B cell (primary cell): ENCODE measurements at regions not wholly inside any gene's neighbourhood (a gene's known extent, or its start where the extent isn't known, plus 50 kb on each side); places are given as distances from the start of the nearest gene placed in this dataset.

ENCODE experiments used
- ATAC-seq: fragments of 200-7000 bp; cut with Tn5 transposase; one replicate; pipeline ENCODE4 v1.10.0; 2021; ENCODE audit warnings: low read depth, mild to moderate bottlenecking, moderate number of reproducible peaks, moderate library complexity
- CTCF ChIA-PET: fragments of 350-600 bp; sonication (Branson Sonifier 250); formaldehyde crosslinking; loops from one replicate; lab custom pipeline; 2021; ENCODE audit warnings: antibody characterized with exemption, inconsistent platforms; lab: Charles Lee
- POLR2A ChIA-PET: fragments of 350-600 bp; sonication (Branson Sonifier 250); formaldehyde crosslinking; loops from one replicate; lab custom pipeline; 2021; ENCODE audit warnings: antibody characterized with exemption; lab: Charles Lee
- DNase-seq: peaks from one replicate; pipeline ENCODE4 v3.0.0; 2013
- H2AFZ ChIP-seq: 2 replicates; pipeline ENCODE4 v1.6.1; 2012; ENCODE audit warnings: mild to moderate bottlenecking, low read depth, low read length; ENCODE audit not compliant: insufficient read depth, poor library complexity, severe bottlenecking
- H3K27ac ChIP-seq, 2 donors: 1 replicate in 1 of 2; 2 replicates in 1 of 2; pipeline ENCODE4 v1.5.1; 2012 to 2013; ENCODE audit warnings: low read length in 2 of 2, mild to moderate bottlenecking in 2 of 2, moderate library complexity in 1 of 2
- H3K27me3 ChIP-seq, 4 experiments: fragments of 200-600 bp in 1 of 4; sonication (generic) in 1 of 4; replicated peaks in 1 of 4; 1 replicate in 2 of 4; 2 replicates in 2 of 4; pipeline versions ENCODE4 v1.6.1 to v1.7.0; 2013 to 2016; ENCODE audit warnings: low read length in 3 of 4, mild to moderate bottlenecking in 2 of 4, mixed read lengths in 1 of 4, moderate library complexity in 1 of 4; ENCODE audit not compliant: insufficient read depth in 4 of 4, control insufficient read depth in 3 of 4; ENCODE audit errors: control extremely low read depth in 1 of 4
- H3K36me3 ChIP-seq, 2 experiments: replicated peaks in 1 of 2; 1 replicate in 1 of 2; 2 replicates in 1 of 2; pipeline versions ENCODE4 v1.6.1 to v1.7.1; 2013; ENCODE audit warnings: low read length in 1 of 2; ENCODE audit not compliant: insufficient read depth in 2 of 2, control insufficient read depth in 1 of 2; ENCODE audit errors: control extremely low read depth in 1 of 2, extremely low read depth in 1 of 2
- H3K4me1 ChIP-seq, 2 donors: fragments of 200-600 bp in 1 of 2; sonication (generic) in 1 of 2; 1 replicate in 1 of 2; 2 replicates in 1 of 2; pipeline versions ENCODE4 v1.5.1 to v1.6.1; 2013 to 2017; ENCODE audit warnings: low read length in 2 of 2; ENCODE audit not compliant: control insufficient read depth in 2 of 2, insufficient read depth in 2 of 2
- H3K4me2 ChIP-seq: replicated peaks from 2 replicates; pipeline ENCODE3; 2012; ENCODE audit warnings: mild to moderate bottlenecking, low read depth, low read length; ENCODE audit not compliant: poor library complexity, severe bottlenecking
- H3K4me3 ChIP-seq, 5 experiments: fragments of 200-600 bp in 1 of 5; sonication (generic) in 1 of 5; 1 replicate in 3 of 5; 2 replicates in 2 of 5; pipeline versions ENCODE4 v1.5.1 to v1.7.0; 2011 to 2016; ENCODE audit warnings: low read length in 4 of 5, mild to moderate bottlenecking in 4 of 5, low read depth in 2 of 5, control low read depth in 1 of 5, moderate library complexity in 1 of 5; ENCODE audit not compliant: insufficient read depth in 1 of 5; ENCODE audit errors: control extremely low read depth in 1 of 5, extremely low read depth in 1 of 5
- H3K79me2 ChIP-seq: fragments of 200-600 bp; sonication (generic); one replicate; pipeline ENCODE4 v1.6.0; 2016; ENCODE audit warnings: low read length; ENCODE audit not compliant: control insufficient read depth, insufficient read depth
- H3K9ac ChIP-seq: fragments of 200-600 bp; sonication (generic); 2 replicates; pipeline ENCODE4 v1.6.1; 2017; ENCODE audit warnings: mild to moderate bottlenecking, low read length, moderate library complexity
- H3K9me3 ChIP-seq, 3 donors: one replicate each; pipeline versions ENCODE4 v1.6.1 to v1.7.1; 2013; ENCODE audit warnings: low read length in 2 of 3; ENCODE audit not compliant: control insufficient read depth in 2 of 3, insufficient read depth in 1 of 3; ENCODE audit errors: control extremely low read depth in 1 of 3
- H4K20me1 ChIP-seq: 2 replicates; pipeline ENCODE4 v1.6.0; 2012; ENCODE audit warnings: mild to moderate bottlenecking, low read length; ENCODE audit not compliant: insufficient read depth, control insufficient read depth, poor library complexity, severe bottlenecking
- H3K27ac Mint-ChIP-seq: one replicate; pipeline ENCODE4 v1.8.0; 2021; ENCODE audit warnings: mixed read lengths
- H3K27me3 Mint-ChIP-seq: one replicate; pipeline ENCODE4 v1.8.0; 2021; ENCODE audit warnings: mixed read lengths
- H3K4me1 Mint-ChIP-seq: one replicate; pipeline ENCODE4 v1.8.0; 2021; ENCODE audit warnings: mixed read lengths
- H3K4me3 Mint-ChIP-seq: one replicate; pipeline ENCODE4 v1.8.0; 2021; ENCODE audit warnings: mixed read lengths
- H3K9me3 Mint-ChIP-seq: one replicate; pipeline ENCODE4 v1.8.0; 2022; ENCODE audit warnings: mixed read lengths; ENCODE audit not compliant: insufficient read depth
- EZH2 ChIP-seq: IDR thresholded peaks from 2 replicates; pipeline ENCODE4 v1.6.1; 2012; ENCODE audit warnings: borderline replicate concordance, low read depth, mild to moderate bottlenecking, moderate library complexity, low read length; ENCODE audit not compliant: insufficient read depth, poor library complexity, severe bottlenecking
- WGBS: methylation state at CpG from one replicate; pipeline ENCODE4 v1.1.5; 2013; ENCODE audit warnings: missing lambda C conversion rate; ENCODE audit not compliant: insufficient coverage; 5-methylcytosine and 5-hydroxymethylcytosine counted together
- intact Hi-C: fragments of 100-400 bp; cut with micrococcal nuclease; formaldehyde crosslinking; loops from one replicate; pipeline ENCODE4 v1.10.0; 2022
- TF ChIP-seq, protein P1 (sequence below): fragments of 200-600 bp; IDR thresholded peaks from one replicate; pipeline ENCODE4 v1.8.0; 2022; ENCODE audit warnings: antibody characterized with exemption, mild to moderate bottlenecking

DNA sequence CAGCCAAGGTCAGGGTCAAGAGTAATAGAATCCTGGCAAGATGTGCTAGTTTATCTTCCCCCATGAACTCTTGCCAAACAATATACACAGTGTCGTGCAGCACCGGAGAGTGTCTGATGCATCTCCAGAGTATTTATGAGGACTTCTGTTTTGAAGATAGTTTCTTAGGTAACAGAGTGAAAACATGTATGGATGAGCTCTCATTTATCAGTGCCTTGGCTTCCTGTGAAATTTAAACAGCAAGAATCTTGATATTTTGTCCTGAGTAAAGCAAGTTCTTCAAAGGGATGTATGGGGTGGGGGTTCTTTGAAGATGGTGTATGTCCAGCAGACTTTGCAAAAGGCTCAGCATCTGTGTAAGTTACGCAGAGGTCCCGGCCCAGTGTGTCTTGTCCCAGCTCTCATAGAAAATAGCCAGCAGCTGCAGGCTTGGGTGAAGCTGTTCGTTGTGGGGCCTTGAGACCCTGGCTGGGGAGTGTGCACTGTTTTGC is 361.0 kb upstream of the NT5C1B start:
- CTCF ChIA-PET = no interaction called here
- no peak for TF ChIP-seq EZH2
- TF ChIP-seq, protein P1, sequence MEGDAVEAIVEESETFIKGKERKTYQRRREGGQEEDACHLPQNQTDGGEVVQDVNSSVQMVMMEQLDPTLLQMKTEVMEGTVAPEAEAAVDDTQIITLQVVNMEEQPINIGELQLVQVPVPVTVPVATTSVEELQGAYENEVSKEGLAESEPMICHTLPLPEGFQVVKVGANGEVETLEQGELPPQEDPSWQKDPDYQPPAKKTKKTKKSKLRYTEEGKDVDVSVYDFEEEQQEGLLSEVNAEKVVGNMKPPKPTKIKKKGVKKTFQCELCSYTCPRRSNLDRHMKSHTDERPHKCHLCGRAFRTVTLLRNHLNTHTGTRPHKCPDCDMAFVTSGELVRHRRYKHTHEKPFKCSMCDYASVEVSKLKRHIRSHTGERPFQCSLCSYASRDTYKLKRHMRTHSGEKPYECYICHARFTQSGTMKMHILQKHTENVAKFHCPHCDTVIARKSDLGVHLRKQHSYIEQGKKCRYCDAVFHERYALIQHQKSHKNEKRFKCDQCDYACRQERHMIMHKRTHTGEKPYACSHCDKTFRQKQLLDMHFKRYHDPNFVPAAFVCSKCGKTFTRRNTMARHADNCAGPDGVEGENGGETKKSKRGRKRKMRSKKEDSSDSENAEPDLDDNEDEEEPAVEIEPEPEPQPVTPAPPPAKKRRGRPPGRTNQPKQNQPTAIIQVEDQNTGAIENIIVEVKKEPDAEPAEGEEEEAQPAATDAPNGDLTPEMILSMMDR = no peak
- H3K9ac ChIP-seq = no peak overlapping the region
- DNase-seq (no peak), ATAC-seq (no peak)
- H3K27ac Mint-ChIP-seq = no peak overlapping the region
- POLR2A ChIA-PET = no interaction called here
- H3K4me1 Mint-ChIP-seq = no peaks in the 10 kb centered on the region
- WGBS = 88% methylated on average over 3 of the region's 5 CpGs
- H3K4me3 ChIP-seq = no peak overlapping the region
- intact Hi-C loops = loop anchor here (5.0 kb wide), 1 partner anchor 493 kb away; no protein-coding TSS in a partner anchor
- no peaks in the 10 kb centered on the region for H3K79me2 ChIP-seq
- H3K9me3 ChIP-seq = no peaks in the 10 kb centered on the region
- no peak overlapping the region for H3K4me2 ChIP-seq
- no peaks in the 10 kb centered on the region for H3K27me3 ChIP-seq
- H4K20me1 ChIP-seq = no peaks in the 10 kb centered on the region
- no peaks in the 10 kb centered on the region for H3K36me3 ChIP-seq
- H3K4me3 Mint-ChIP-seq = no peak overlapping the region
- no peak overlapping the region for H2AFZ ChIP-seq
- no peak overlapping the region for H3K27ac ChIP-seq
- H3K27me3 Mint-ChIP-seq = peaks cover 3% of the 10 kb centered on the region
- H3K9me3 Mint-ChIP-seq = no peaks in the 10 kb centered on the region
- H3K4me1 ChIP-seq = no peaks in the 10 kb centered on the region

DNA sequence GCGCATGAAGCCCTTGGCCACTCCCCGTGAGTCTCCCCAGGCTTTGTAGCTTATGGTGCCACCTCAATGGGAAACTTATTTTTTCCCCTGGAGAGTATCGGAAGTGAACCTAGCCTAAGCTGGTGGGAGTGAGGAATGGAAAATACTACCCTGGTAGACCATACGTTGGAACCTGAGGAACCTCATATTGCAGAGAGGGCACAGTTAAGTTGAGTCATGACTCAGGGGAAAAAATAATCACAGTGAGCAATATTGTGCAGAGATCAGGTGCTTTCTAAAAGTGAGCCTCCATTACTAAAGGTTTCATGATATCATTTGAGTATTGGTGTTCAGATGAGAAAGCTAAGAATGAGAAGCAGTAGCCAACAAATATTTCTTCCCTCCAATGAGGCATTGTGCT is 360.5 kb upstream of the NT5C1B start:
- H3K27ac ChIP-seq = no peak overlapping the region
- no peaks in the 10 kb centered on the region for H3K36me3 ChIP-seq
- no peak for DNase-seq
- TF ChIP-seq EZH2 = no peak
- TF ChIP-seq, protein P1 = no peak
- no peaks in the 10 kb centered on the region for H3K79me2 ChIP-seq
- Mint-ChIP-seq H3K27ac (no peak overlapping the region), H3K4me1 (no peaks in the 10 kb centered on the region), H3K9me3 (no peaks in the 10 kb centered on the region), H3K4me3 (no peak overlapping the region), H3K27me3 (peaks cover 3% of the 10 kb centered on the region)
- no peak overlapping the region for H3K4me3 ChIP-seq
- H3K27me3 ChIP-seq = no peaks in the 10 kb centered on the region
- H3K4me2 ChIP-seq = no peak overlapping the region
- H3K4me1 ChIP-seq = no peaks in the 10 kb centered on the region
- intact Hi-C loops = loop anchor here (5.0 kb wide), 1 partner anchor 493 kb away; no protein-coding TSS in a partner anchor
- no peak overlapping the region for H3K9ac ChIP-seq
- 94% methylated on average over 2 of the region's 4 CpGs for WGBS
- H3K9me3 ChIP-seq = no peaks in the 10 kb centered on the region
- ChIA-PET CTCF (no interaction called here), POLR2A (no interaction called here)
- no peak for ATAC-seq
- H2AFZ ChIP-seq = no peak overlapping the region
- no peaks in the 10 kb centered on the region for H4K20me1 ChIP-seq
